PC-9 (cell line): ENCODE measurements at regions not wholly inside any gene's neighbourhood (a gene's known extent, or its start where the extent isn't known, plus 50 kb on each side); places are given as distances from the start of the nearest gene placed in this dataset.

Experiments
- BruUV-seq: library from RNA; stranded (reverse); fragments of 400-500 nt; replicated peaks from 2 replicates; lab custom pipeline; 2021; lab: Mats Ljungman, UMichigan
- CTCF ChIA-PET: fragments of 300-600 bp; sonication (Branson Sonifier 250); formaldehyde crosslinking; loops from one replicate; lab custom pipeline; 2022; ENCODE audit warnings: antibody characterized with exemption; lab: Charles Lee
- POLR2A ChIA-PET: fragments of 300-600 bp; sonication (Branson Sonifier 250); formaldehyde crosslinking; loops from one replicate; lab custom pipeline; 2022; ENCODE audit warnings: antibody characterized with exemption; ENCODE audit not compliant: unreplicated experiment; lab: Charles Lee
- DNase-seq, 2 experiments: peaks; one replicate each; pipeline versions ENCODE4 v3.0.0 to v3.0.0-alpha.2; 2015 to 2022; ENCODE audit warnings: mixed read lengths in 1 of 2
- H2AFZ ChIP-seq: fragments of 200-600 bp; sonication (generic); 2 replicates; pipeline ENCODE4 v1.8.1; 2017; ENCODE audit warnings: antibody characterized with exemption
- H3F3A ChIP-seq: fragments of 200-600 bp; sonication (generic); 2 replicates; pipeline ENCODE4 v1.8.1; 2017; ENCODE audit warnings: antibody characterized with exemption, mild to moderate bottlenecking, low read depth; ENCODE audit not compliant: insufficient read depth
- H3K27ac ChIP-seq: fragments of 200-600 bp; sonication (generic); 2 replicates; pipeline ENCODE4 v1.6.1; 2016; ENCODE audit warnings: mixed run types
- H3K27me3 ChIP-seq: fragments of 200-600 bp; sonication (generic); 2 replicates; pipeline ENCODE4 v1.6.1; 2016; ENCODE audit warnings: low read depth, mixed run types; ENCODE audit not compliant: insufficient read depth
- H3K36me3 ChIP-seq: fragments of 200-600 bp; sonication (generic); 2 replicates; pipeline ENCODE4 v1.6.1; 2016; ENCODE audit warnings: low read depth, mixed run types
- H3K4me1 ChIP-seq: fragments of 200-600 bp; sonication (generic); replicated peaks from 2 replicates; pipeline ENCODE4 v1.6.1; 2016; ENCODE audit warnings: mixed run types; ENCODE audit not compliant: insufficient read depth
- H3K4me2 ChIP-seq: fragments of 200-600 bp; sonication (generic); 2 replicates; pipeline ENCODE4 v1.6.1; 2017; ENCODE audit warnings: mixed run types
- H3K4me3 ChIP-seq: fragments of 200-600 bp; sonication (generic); 2 replicates; pipeline ENCODE4 v1.6.1; 2016; ENCODE audit warnings: mixed run types
- H3K79me2 ChIP-seq: fragments of 200-600 bp; sonication (generic); 2 replicates; pipeline ENCODE4 v1.6.1; 2017; ENCODE audit warnings: low read depth, mixed run types
- H3K9me2 ChIP-seq: fragments of 200-600 bp; sonication (generic); 2 replicates; pipeline ENCODE4 v1.8.1; 2017; ENCODE audit warnings: mild to moderate bottlenecking; ENCODE audit not compliant: insufficient read depth
- H3K9me3 ChIP-seq: fragments of 200-600 bp; sonication (generic); 2 replicates; pipeline ENCODE4 v1.8.1; 2016; ENCODE audit warnings: low read depth; ENCODE audit not compliant: insufficient read depth
- H4K20me1 ChIP-seq: fragments of 200-600 bp; sonication (generic); 2 replicates; pipeline ENCODE4 v1.8.1; 2017; ENCODE audit not compliant: insufficient read depth
- EZH2 ChIP-seq: fragments of 200-600 bp; sonication (generic); IDR thresholded peaks from 2 replicates; pipeline ENCODE4 v1.8.0; 2017; ENCODE audit warnings: antibody characterized with exemption, low read depth
- intact Hi-C: fragments of 100-400 bp; cut with micrococcal nuclease; formaldehyde crosslinking; loops from one replicate; pipeline ENCODE4 v1.10.0; 2022; ENCODE audit not compliant: unreplicated experiment
- TF ChIP-seq, protein P1 (sequence below): fragments of 200-600 bp; sonication (generic); conservative IDR thresholded peaks from 2 replicates; pipeline ENCODE4 v1.6.1; 2017; ENCODE audit warnings: mixed run types, antibody characterized with exemption, mild to moderate bottlenecking, moderate library complexity

DNA sequence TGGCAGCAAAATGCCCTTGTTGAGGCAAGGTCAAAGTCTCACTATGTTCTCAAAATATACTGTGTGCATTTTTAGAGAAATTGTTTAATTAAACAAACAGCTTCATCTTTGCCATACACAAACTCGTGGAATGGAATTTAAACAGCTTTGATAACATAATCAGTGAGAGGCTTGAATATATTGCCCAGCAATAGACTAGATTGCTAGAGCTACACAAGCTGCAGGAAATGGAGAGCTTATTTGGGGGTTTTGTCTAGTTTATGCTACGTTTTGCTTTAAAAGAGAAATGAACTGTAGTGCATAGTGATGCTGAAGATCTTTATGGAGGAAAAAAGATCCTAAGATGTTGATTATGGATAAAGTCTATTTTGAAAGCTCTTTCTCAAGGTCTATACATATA is 166.8 kb upstream of the HMCN1 start:
- DNase-seq, result no peak
- H3K79me2 ChIP-seq, result no peaks in the 10 kb centered on the region
- no TSS peak for BruUV-seq
- H3K36me3 ChIP-seq, result no peaks in the 10 kb centered on the region
- no peak overlapping the region for H3K27ac ChIP-seq
- H3K9me3 ChIP-seq, result no peaks in the 10 kb centered on the region
- no peak overlapping the region for H3K4me2 ChIP-seq
- intact Hi-C loops, result loop anchor here (1.0 kb wide), 1 partner anchor 250 kb away; the partner anchor contains the start of gene IVNS1ABP
- H3F3A ChIP-seq, result no peaks in the 10 kb centered on the region
- ChIA-PET CTCF (no interaction called here), POLR2A (no interaction called here)
- no peaks in the 10 kb centered on the region for H3K27me3 ChIP-seq
- no peak for TF ChIP-seq EZH2
- TF ChIP-seq, protein P1, sequence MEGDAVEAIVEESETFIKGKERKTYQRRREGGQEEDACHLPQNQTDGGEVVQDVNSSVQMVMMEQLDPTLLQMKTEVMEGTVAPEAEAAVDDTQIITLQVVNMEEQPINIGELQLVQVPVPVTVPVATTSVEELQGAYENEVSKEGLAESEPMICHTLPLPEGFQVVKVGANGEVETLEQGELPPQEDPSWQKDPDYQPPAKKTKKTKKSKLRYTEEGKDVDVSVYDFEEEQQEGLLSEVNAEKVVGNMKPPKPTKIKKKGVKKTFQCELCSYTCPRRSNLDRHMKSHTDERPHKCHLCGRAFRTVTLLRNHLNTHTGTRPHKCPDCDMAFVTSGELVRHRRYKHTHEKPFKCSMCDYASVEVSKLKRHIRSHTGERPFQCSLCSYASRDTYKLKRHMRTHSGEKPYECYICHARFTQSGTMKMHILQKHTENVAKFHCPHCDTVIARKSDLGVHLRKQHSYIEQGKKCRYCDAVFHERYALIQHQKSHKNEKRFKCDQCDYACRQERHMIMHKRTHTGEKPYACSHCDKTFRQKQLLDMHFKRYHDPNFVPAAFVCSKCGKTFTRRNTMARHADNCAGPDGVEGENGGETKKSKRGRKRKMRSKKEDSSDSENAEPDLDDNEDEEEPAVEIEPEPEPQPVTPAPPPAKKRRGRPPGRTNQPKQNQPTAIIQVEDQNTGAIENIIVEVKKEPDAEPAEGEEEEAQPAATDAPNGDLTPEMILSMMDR, result no peak
- no peaks in the 10 kb centered on the region for H4K20me1 ChIP-seq
- no peak overlapping the region for H2AFZ ChIP-seq
- no peaks in the 10 kb centered on the region for H3K9me2 ChIP-seq
- no peaks in the 10 kb centered on the region for H3K4me1 ChIP-seq
- H3K4me3 ChIP-seq, result no peak overlapping the region

DNA sequence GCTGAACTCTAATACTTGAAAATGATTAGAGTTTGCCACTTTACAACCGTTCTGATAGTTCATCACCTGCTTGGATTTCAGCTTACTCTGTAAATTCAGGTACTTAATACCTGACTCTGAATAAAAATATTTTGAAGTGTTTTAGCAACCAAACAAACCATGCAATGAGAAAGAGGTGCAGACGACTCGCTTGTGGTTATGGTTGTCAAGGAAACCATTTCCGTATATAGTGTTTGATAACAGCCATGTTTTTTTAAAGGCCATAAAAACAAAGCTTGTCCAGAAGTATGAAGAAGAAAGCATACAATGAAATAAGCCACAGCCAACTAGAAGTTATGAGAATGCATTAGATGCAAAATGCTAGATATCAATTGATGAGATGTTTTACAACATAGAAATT is 167.2 kb upstream of the HMCN1 start:
- intact Hi-C loops, result loop anchor here (1.0 kb wide), 1 partner anchor 250 kb away; the partner anchor contains the start of gene IVNS1ABP
- POLR2A ChIA-PET, result no interaction called here
- no peak overlapping the region for H3K27ac ChIP-seq
- BruUV-seq, result no TSS peak
- H3K79me2 ChIP-seq, result no peaks in the 10 kb centered on the region
- DNase-seq, result peak; percentile 25 to 69
- CTCF ChIA-PET, result no interaction called here
- H3K36me3 ChIP-seq, result no peaks in the 10 kb centered on the region
- no peaks in the 10 kb centered on the region for H3K9me3 ChIP-seq
- no peaks in the 10 kb centered on the region for H4K20me1 ChIP-seq
- no peaks in the 10 kb centered on the region for H3F3A ChIP-seq
- no peak overlapping the region for H3K4me3 ChIP-seq
- H2AFZ ChIP-seq, result no peak overlapping the region
- no peaks in the 10 kb centered on the region for H3K4me1 ChIP-seq
- H3K9me2 ChIP-seq, result no peaks in the 10 kb centered on the region
- no peak for TF ChIP-seq EZH2
- TF ChIP-seq, protein P1, result no peak
- H3K4me2 ChIP-seq, result no peak overlapping the region
- no peaks in the 10 kb centered on the region for H3K27me3 ChIP-seq

DNA sequence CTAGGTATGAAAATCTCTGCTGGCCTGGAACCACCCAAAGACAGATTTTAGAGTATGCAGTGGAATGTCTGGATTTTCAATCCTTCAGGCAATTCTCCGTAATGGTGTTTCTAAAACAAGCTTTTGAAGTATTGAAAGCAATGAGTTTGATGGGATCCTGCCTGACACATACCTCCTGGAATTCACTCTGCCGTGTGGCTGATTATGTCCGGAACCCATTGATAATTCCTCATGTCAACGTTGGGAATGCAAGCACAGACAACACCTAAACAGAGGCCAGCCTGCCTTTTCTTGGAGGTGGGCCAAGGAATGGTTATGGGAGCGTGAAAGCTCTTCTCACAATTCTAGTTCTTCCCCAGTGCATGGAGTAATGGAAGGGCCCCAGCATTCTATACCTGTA is 168.9 kb upstream of the HMCN1 start:
- no TSS peak for BruUV-seq
- H3K36me3 ChIP-seq, result no peaks in the 10 kb centered on the region
- ChIA-PET POLR2A (interaction anchor here (0.5 to 1.2 kb wide), 5 partner anchors 29 to 409 kb away, joined by 3 to 13 read pairs (median 6); partner anchors contain the start of gene IVNS1ABP), CTCF (interaction anchor here (0.6 to 1.6 kb wide), 2 partner anchors 29 to 248 kb away, joined by 3 to 4 read pairs; partner anchors contain the start of gene IVNS1ABP)
- TF ChIP-seq, protein P1, result no peak
- no peak for TF ChIP-seq EZH2
- H3K27ac ChIP-seq, result no peak overlapping the region
- no peaks in the 10 kb centered on the region for H3K9me3 ChIP-seq
- no peaks in the 10 kb centered on the region for H3K27me3 ChIP-seq
- H3K4me2 ChIP-seq, result no peak overlapping the region
- no peaks in the 10 kb centered on the region for H3F3A ChIP-seq
- intact Hi-C loops, result loop anchor here (1.0 to 2.0 kb wide), 3 partner anchors 31 to 126 kb away; no protein-coding TSS in a partner anchor
- no peak overlapping the region for H2AFZ ChIP-seq
- H3K9me2 ChIP-seq, result no peaks in the 10 kb centered on the region
- no peaks in the 10 kb centered on the region for H3K4me1 ChIP-seq
- peak; percentile 52 to 81 for DNase-seq
- no peaks in the 10 kb centered on the region for H4K20me1 ChIP-seq
- H3K4me3 ChIP-seq, result no peak overlapping the region
- no peaks in the 10 kb centered on the region for H3K79me2 ChIP-seq
